GM23338 (cell line): ENCODE measurements at regions not wholly inside any gene's neighbourhood (a gene's known extent, or its start where the extent isn't known, plus 50 kb on each side); places are given as distances from the start of the nearest gene placed in this dataset.

ENCODE experiments used
- ATAC-seq: fragments of 200-7000 bp; cut with Tn5 transposase; 3 replicates; pipeline ENCODE4 v1.9.1; 2020
- DNase-seq: peaks from one replicate; pipeline ENCODE4 v3.0.0-alpha.2; 2015; ENCODE audit warnings: low spot score
- H2AFZ ChIP-seq: fragments of 200-600 bp; sonication (generic); 2 replicates; pipeline ENCODE4 v1.8.0; 2016; ENCODE audit warnings: antibody characterized with exemption, mild to moderate bottlenecking, moderate library complexity
- H3F3A ChIP-seq: fragments of 200-600 bp; sonication (generic); replicated peaks from 2 replicates; pipeline ENCODE4 v1.8.0; 2017; ENCODE audit warnings: antibody characterized with exemption, mixed run types, low read depth
- H3K27ac ChIP-seq: fragments of 200-600 bp; sonication (generic); 2 replicates; pipeline ENCODE4 v1.6.1; 2016; ENCODE audit warnings: low read depth
- H3K27me3 ChIP-seq: fragments of 200-600 bp; sonication (generic); 2 replicates; pipeline ENCODE4 v1.8.0; 2016; ENCODE audit warnings: mild to moderate bottlenecking, mixed run types, moderate library complexity; ENCODE audit not compliant: insufficient read depth
- H3K36me3 ChIP-seq: fragments of 200-600 bp; sonication (generic); 2 replicates; pipeline ENCODE4 v1.8.0; 2016; ENCODE audit warnings: mild to moderate bottlenecking; ENCODE audit not compliant: insufficient read depth
- H3K4me1 ChIP-seq: fragments of 200-600 bp; sonication (generic); 2 replicates; pipeline ENCODE4 v1.8.0; 2016; ENCODE audit warnings: mild to moderate bottlenecking, moderate library complexity; ENCODE audit not compliant: insufficient read depth
- H3K4me2 ChIP-seq: fragments of 200-600 bp; sonication (generic); 2 replicates; pipeline ENCODE4 v1.7.1; 2017; ENCODE audit warnings: mixed run types
- H3K4me3 ChIP-seq: fragments of 200-600 bp; sonication (generic); 2 replicates; pipeline ENCODE4 v1.6.1; 2016; ENCODE audit warnings: mixed run types
- H3K79me2 ChIP-seq: fragments of 200-600 bp; sonication (generic); replicated peaks from 2 replicates; pipeline ENCODE4 v1.8.0; 2017; ENCODE audit warnings: mild to moderate bottlenecking; ENCODE audit not compliant: insufficient read depth
- H3K9me2 ChIP-seq: fragments of 200-600 bp; sonication (generic); 2 replicates; pipeline ENCODE4 v1.8.0; 2017; ENCODE audit not compliant: insufficient read depth
- H4K20me1 ChIP-seq: fragments of 200-600 bp; sonication (generic); replicated peaks from 2 replicates; pipeline ENCODE4 v1.8.0; 2017; ENCODE audit warnings: mild to moderate bottlenecking; ENCODE audit not compliant: insufficient read depth
- H3K27ac Mint-ChIP-seq: 2 replicates; pipeline ENCODE4 v1.8.0; 2020; ENCODE audit warnings: inconsistent platforms, mild to moderate bottlenecking, moderate library complexity, mixed read lengths
- H3K27me3 Mint-ChIP-seq: 3 replicates; pipeline ENCODE4 v1.8.0; 2022; ENCODE audit warnings: low read depth, mild to moderate bottlenecking, moderate library complexity, mixed read lengths, inconsistent platforms; ENCODE audit not compliant: insufficient read depth, poor library complexity
- H3K36me3 Mint-ChIP-seq: 3 replicates; pipeline ENCODE4 v1.8.0; 2021; ENCODE audit warnings: low read depth, mild to moderate bottlenecking, inconsistent platforms, moderate library complexity, mixed read lengths
- H3K4me1 Mint-ChIP-seq: 3 replicates; pipeline ENCODE4 v1.8.0; 2020; ENCODE audit warnings: mild to moderate bottlenecking, inconsistent platforms, mixed read lengths
- H3K4me3 Mint-ChIP-seq: 3 replicates; pipeline ENCODE4 v1.8.0; 2021; ENCODE audit warnings: moderate library complexity, mild to moderate bottlenecking, inconsistent platforms, mixed read lengths
- H3K9me3 Mint-ChIP-seq: 3 replicates; pipeline ENCODE4 v1.8.0; 2020; ENCODE audit warnings: moderate library complexity, mild to moderate bottlenecking, inconsistent platforms, mixed read lengths
- CREB1 ChIP-seq: fragments of 250-450 bp; sonication (Bioruptor Pico); IDR thresholded peaks from 2 replicates; pipeline ENCODE4 v1.5.0; 2020; ENCODE audit warnings: low read depth, mild to moderate bottlenecking, moderate library complexity
- EZH2 ChIP-seq: fragments of 200-600 bp; sonication (generic); IDR thresholded peaks from one replicate; pipeline ENCODE4 v1.8.0; 2017; ENCODE audit warnings: antibody characterized with exemption, mild to moderate bottlenecking, low read depth; ENCODE audit not compliant: unreplicated experiment
- EZH2phosphoT487 ChIP-seq: fragments of 200-600 bp; sonication (generic); IDR thresholded peaks from one replicate; pipeline ENCODE4 v1.8.1; 2018; ENCODE audit warnings: antibody characterized with exemption; ENCODE audit not compliant: unreplicated experiment
- NANOG ChIP-seq: IDR thresholded peaks from 2 replicates; pipeline ENCODE4 v1.6.1; 2016; ENCODE audit warnings: antibody characterized with exemption, borderline replicate concordance
- STAT1 ChIP-seq: IDR thresholded peaks from one replicate; pipeline ENCODE4 v1.6.1; 2016; ENCODE audit warnings: antibody characterized with exemption; ENCODE audit not compliant: unreplicated experiment
- ZNF331 ChIP-seq: fragments of 250-450 bp; sonication (Bioruptor Pico); IDR thresholded peaks from 2 replicates; pipeline ENCODE4 v1.5.0; 2020; ENCODE audit warnings: low read depth, mild to moderate bottlenecking, moderate library complexity
- ZNF462 ChIP-seq: fragments of 250-450 bp; sonication (Bioruptor Pico); IDR thresholded peaks from 2 replicates; pipeline ENCODE4 v1.5.0; 2020; ENCODE audit warnings: mild to moderate bottlenecking, moderate library complexity

GRCh38 chr2:201968050-201968449 is 65.6 kb upstream of the FZD7 start:
- Mint-ChIP-seq H3K27me3 (peaks cover 15% of the 10 kb centered on the region), H3K4me1 (peaks cover 61% of the 10 kb centered on the region), H3K36me3 (peaks cover 36% of the 10 kb centered on the region), H3K4me3 (no peak overlapping the region), H3K9me3 (no peaks in the 10 kb centered on the region; the same call in 2 of the 3 replicates), H3K27ac (no peak overlapping the region)
- no peak overlapping the region for H3K27ac ChIP-seq
- no peak overlapping the region for H2AFZ ChIP-seq
- H3K4me3 ChIP-seq = no peak overlapping the region
- H3K9me2 ChIP-seq = peaks cover 9% of the 10 kb centered on the region; the same call in 1 of the 2 replicates
- no peaks in the 10 kb centered on the region for H4K20me1 ChIP-seq
- no peaks in the 10 kb centered on the region for H3K27me3 ChIP-seq
- peaks cover 41% of the 10 kb centered on the region for H3K79me2 ChIP-seq
- H3K4me1 ChIP-seq = peaks cover 39% of the 10 kb centered on the region
- ATAC-seq (no peak), DNase-seq (no peak)
- H3K4me2 ChIP-seq = no peak overlapping the region
- peaks cover 13% of the 10 kb centered on the region for H3F3A ChIP-seq
- no peaks in the 10 kb centered on the region; the same call in 1 of the 2 replicates for H3K36me3 ChIP-seq
- TF ChIP-seq CREB1 (CRISPR knock-in tag) (no peak), EZH2 (no peak), ZNF462 (CRISPR knock-in tag) (no peak)

DNA sequence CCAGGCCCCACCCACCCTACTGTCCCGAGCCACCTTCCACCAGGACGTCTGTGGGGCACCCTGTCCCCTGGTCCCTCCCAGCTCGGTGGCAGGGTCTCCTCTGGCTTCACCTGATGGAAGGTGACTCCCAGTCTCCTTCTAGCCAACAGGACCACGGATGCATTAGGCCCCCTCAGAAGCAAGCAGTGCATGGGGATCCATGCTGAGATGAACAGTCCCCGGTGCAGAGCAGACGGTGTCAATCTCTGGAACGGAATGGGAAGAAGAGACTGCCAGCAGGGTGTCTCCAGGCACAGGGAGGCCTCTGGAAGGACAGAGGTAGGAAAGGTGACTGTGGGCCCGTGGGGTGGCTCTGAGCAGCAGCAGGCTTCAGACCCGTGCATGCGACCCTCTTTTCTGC is 65.2 kb upstream of the FZD7 start:
- Histone ChIP-seq H3K27ac (no peak overlapping the region), H3K27me3 (no peaks in the 10 kb centered on the region), H4K20me1 (no peaks in the 10 kb centered on the region), H3K4me2 (no peak overlapping the region), H3F3A (peaks cover 13% of the 10 kb centered on the region), H3K36me3 (no peaks in the 10 kb centered on the region; the same call in 1 of the 2 replicates), H3K9me2 (peaks cover 9% of the 10 kb centered on the region; the same call in 1 of the 2 replicates), H3K4me3 (no peak overlapping the region), H3K79me2 (peaks cover 40% of the 10 kb centered on the region), H3K4me1 (peaks cover 44% of the 10 kb centered on the region), H2AFZ (no peak overlapping the region)
- peaks cover 3% of the 10 kb centered on the region; the same call in 1 of the 3 replicates for H3K9me3 Mint-ChIP-seq
- H3K4me1 Mint-ChIP-seq = peaks cover 61% of the 10 kb centered on the region
- H3K36me3 Mint-ChIP-seq = peaks cover 36% of the 10 kb centered on the region
- H3K4me3 Mint-ChIP-seq = no peak overlapping the region
- no peak overlapping the region for H3K27ac Mint-ChIP-seq
- DNase-seq (no peak), ATAC-seq (no peak)
- H3K27me3 Mint-ChIP-seq = peaks cover 15% of the 10 kb centered on the region
- no peak for TF ChIP-seq ZNF331 (CRISPR knock-in tag)
- TF ChIP-seq ZNF462 (CRISPR knock-in tag) = no peak
- TF ChIP-seq EZH2phosphoT487 = no peak
- no peak for TF ChIP-seq STAT1
- no peak for TF ChIP-seq NANOG
